ENCODE measurements at regions not wholly inside any gene's neighbourhood (a gene's known extent, or its start where the extent isn't known, plus 50 kb on each side); places are given as distances from the start of the nearest gene placed in this dataset.

- TF ChIP-seq CTCF (IDR thresholded peaks at IDR 0.05), result no peak
- TF ChIP-seq EP300 (IDR thresholded peaks at IDR 0.05), result no peak
Observed at GRCh38 chr1:168427051-168427450, 116.7 kb downstream of the XCL2 start.

All from tibial nerve (tissue), 4 donors.